ENCODE measurements at regions not wholly inside any gene's neighbourhood (a gene's known extent, or its start where the extent isn't known, plus 50 kb on each side); places are given as distances from the start of the nearest gene placed in this dataset.

- no peaks in the 10 kb centered on the region for H3K36me3 ChIP-seq (ENCODE audit: insufficient read depth)
- no peaks in the 10 kb centered on the region for H3K4me1 ChIP-seq (ENCODE audit: insufficient read depth)
- no peaks in the 10 kb centered on the region for H3K27me3 ChIP-seq (ENCODE audit: insufficient read depth)
- Mint-ChIP-seq H3K36me3 (ENCODE audit: low read depth) (no peaks in the 10 kb centered on the region), H3K27me3 (ENCODE audit: insufficient read depth, low read depth, poor library complexity) (no peaks in the 10 kb centered on the region), H3K4me1 (no peaks in the 10 kb centered on the region), H3K4me3 (no peak overlapping the region), H3K9me3 (no peaks in the 10 kb centered on the region), H3K27ac (no peak overlapping the region)
- no peaks in the 10 kb centered on the region for H3K79me2 ChIP-seq (replicated peaks; ENCODE audit: insufficient read depth)
- no peaks in the 10 kb centered on the region for H3F3A ChIP-seq (replicated peaks; ENCODE audit: low read depth)
- no peaks in the 10 kb centered on the region for H3K9me2 ChIP-seq (ENCODE audit: insufficient read depth)
- H3K4me3 ChIP-seq = no peak overlapping the region
- no peak overlapping the region for H2AFZ ChIP-seq
- no peak overlapping the region for H3K27ac ChIP-seq (ENCODE audit: low read depth)
- ATAC-seq (no peak), DNase-seq (ENCODE audit: low spot score) (no peak)
- no peak overlapping the region for H3K4me2 ChIP-seq
- H4K20me1 ChIP-seq (replicated peaks; ENCODE audit: insufficient read depth) = no peaks in the 10 kb centered on the region
- TF ChIP-seq EZH2phosphoT487 (IDR thresholded peaks at IDR 0.05; ENCODE audit: unreplicated experiment) (no peak), ETS1 (IDR thresholded peaks at IDR 0.05) (no peak), NANOG (IDR thresholded peaks at IDR 0.05; ENCODE audit: borderline replicate concordance) (no peak), ZNF462 (CRISPR knock-in tag; IDR thresholded peaks at IDR 0.05) (no peak), EZH2 (IDR thresholded peaks at IDR 0.05; ENCODE audit: low read depth, unreplicated experiment) (no peak), JUNB (IDR thresholded peaks at IDR 0.05; ENCODE audit: unreplicated experiment) (no peak), CTCF (conservative IDR thresholded peaks at IDR 0.05; ENCODE audit: low read depth in 2 of 2) (no peak), ZNF114 (CRISPR knock-in tag; IDR thresholded peaks at IDR 0.05) (no peak), CREB1 (CRISPR knock-in tag; IDR thresholded peaks at IDR 0.05; ENCODE audit: low read depth) (no peak), POLR2AphosphoS5 (IDR thresholded peaks at IDR 0.05; ENCODE audit: low read depth) (no peak), ZNF331 (CRISPR knock-in tag; IDR thresholded peaks at IDR 0.05; ENCODE audit: low read depth) (no peak), STAT1 (IDR thresholded peaks at IDR 0.05; ENCODE audit: unreplicated experiment) (no peak)
- TF ChIP-seq, protein P1, sequence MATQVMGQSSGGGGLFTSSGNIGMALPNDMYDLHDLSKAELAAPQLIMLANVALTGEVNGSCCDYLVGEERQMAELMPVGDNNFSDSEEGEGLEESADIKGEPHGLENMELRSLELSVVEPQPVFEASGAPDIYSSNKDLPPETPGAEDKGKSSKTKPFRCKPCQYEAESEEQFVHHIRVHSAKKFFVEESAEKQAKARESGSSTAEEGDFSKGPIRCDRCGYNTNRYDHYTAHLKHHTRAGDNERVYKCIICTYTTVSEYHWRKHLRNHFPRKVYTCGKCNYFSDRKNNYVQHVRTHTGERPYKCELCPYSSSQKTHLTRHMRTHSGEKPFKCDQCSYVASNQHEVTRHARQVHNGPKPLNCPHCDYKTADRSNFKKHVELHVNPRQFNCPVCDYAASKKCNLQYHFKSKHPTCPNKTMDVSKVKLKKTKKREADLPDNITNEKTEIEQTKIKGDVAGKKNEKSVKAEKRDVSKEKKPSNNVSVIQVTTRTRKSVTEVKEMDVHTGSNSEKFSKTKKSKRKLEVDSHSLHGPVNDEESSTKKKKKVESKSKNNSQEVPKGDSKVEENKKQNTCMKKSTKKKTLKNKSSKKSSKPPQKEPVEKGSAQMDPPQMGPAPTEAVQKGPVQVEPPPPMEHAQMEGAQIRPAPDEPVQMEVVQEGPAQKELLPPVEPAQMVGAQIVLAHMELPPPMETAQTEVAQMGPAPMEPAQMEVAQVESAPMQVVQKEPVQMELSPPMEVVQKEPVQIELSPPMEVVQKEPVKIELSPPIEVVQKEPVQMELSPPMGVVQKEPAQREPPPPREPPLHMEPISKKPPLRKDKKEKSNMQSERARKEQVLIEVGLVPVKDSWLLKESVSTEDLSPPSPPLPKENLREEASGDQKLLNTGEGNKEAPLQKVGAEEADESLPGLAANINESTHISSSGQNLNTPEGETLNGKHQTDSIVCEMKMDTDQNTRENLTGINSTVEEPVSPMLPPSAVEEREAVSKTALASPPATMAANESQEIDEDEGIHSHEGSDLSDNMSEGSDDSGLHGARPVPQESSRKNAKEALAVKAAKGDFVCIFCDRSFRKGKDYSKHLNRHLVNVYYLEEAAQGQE (IDR thresholded peaks at IDR 0.05; ENCODE audit: unreplicated experiment) = no peak
Observed at GRCh38 chr7:144936314-144936713, 100.5 kb upstream of the TPK1 start.

Measured in GM23338 (cell line).